PC-3 (cell line): ENCODE measurements at regions not wholly inside any gene's neighbourhood (a gene's known extent, or its start where the extent isn't known, plus 50 kb on each side); places are given as distances from the start of the nearest gene placed in this dataset.

Experiments used
- CTCF ChIP-seq: fragments of 300-600 bp; sonication (generic); conservative IDR thresholded peaks from 2 replicates; pipeline ENCODE4 v1.5.1; 2017; ENCODE audit warnings: antibody characterized with exemption, low read depth, mild to moderate bottlenecking, low read length
- EZH2 ChIP-seq: fragments of 300-600 bp; sonication (generic); IDR thresholded peaks from one replicate; pipeline ENCODE4 v1.6.1; 2017; ENCODE audit warnings: antibody characterized with exemption, mild to moderate bottlenecking, low read length; ENCODE audit not compliant: unreplicated experiment
- EZH2phosphoT487 ChIP-seq: fragments of 300-600 bp; sonication (generic); IDR thresholded peaks from 2 replicates; pipeline ENCODE4 v1.6.1; 2018; ENCODE audit warnings: mild to moderate bottlenecking, antibody characterized with exemption, low read length, borderline replicate concordance

GRCh38 chr9:26695298-26695622 lies 197.3 kb downstream of the CAAP1 start:
- TF ChIP-seq CTCF (no peak), EZH2phosphoT487 (no peak), EZH2 (no peak)
